Gastrocnemius medialis (tissue), 4 donors: ENCODE measurements at regions not wholly inside any gene's neighbourhood (a gene's known extent, or its start where the extent isn't known, plus 50 kb on each side); places are given as distances from the start of the nearest gene placed in this dataset.

Source experiments
- CTCF ChIP-seq, 5 experiments: fragments of 450-650 bp in 3 of 5; fragments of 200-600 bp in 2 of 5; sonication (generic) in 2 of 5; IDR thresholded peaks in 4 of 5; conservative IDR thresholded peaks in 1 of 5; 1 replicate in 4 of 5; 2 replicates in 1 of 5; pipeline ENCODE4 v1.5.1; 2016 to 2019; ENCODE audit warnings: antibody characterized with exemption in 5 of 5, mild to moderate bottlenecking in 3 of 5, moderate library complexity in 3 of 5
- POLR2A ChIP-seq, 2 donors: fragments of 450-650 bp; IDR thresholded peaks; one replicate each; pipeline ENCODE4 v1.6.1; 2017; ENCODE audit warnings: antibody characterized with exemption in 2 of 2, mild to moderate bottlenecking in 2 of 2, moderate library complexity in 2 of 2

- TF ChIP-seq POLR2A (IDR thresholded peaks at IDR 0.05), result no peak
- TF ChIP-seq CTCF (IDR thresholded peaks at IDR 0.05 in 4 of 5, conservative IDR thresholded peaks at IDR 0.05 in 1 of 5), result no peak
Measured at GRCh38 chr4:123619326-123619725, 222.7 kb downstream of the SPRY1 start.
